GM12891 (cell line): ENCODE measurements at regions not wholly inside any gene's neighbourhood (a gene's known extent, or its start where the extent isn't known, plus 50 kb on each side); places are given as distances from the start of the nearest gene placed in this dataset.

Source experiments
- POLR2A ChIP-seq: IDR thresholded peaks from 2 replicates; pipeline ENCODE4 v1.6.1; 2011; ENCODE audit warnings: low read depth, low read length, control low read depth
- POLR2AphosphoS5 ChIP-seq: IDR thresholded peaks from 2 replicates; pipeline ENCODE4 v1.6.1; 2011; ENCODE audit warnings: low read depth, low read length, control low read depth
- TAF1 ChIP-seq: IDR thresholded peaks from 2 replicates; pipeline ENCODE4 v1.6.1; 2011; ENCODE audit warnings: low read depth, low read length, control low read depth

GRCh38 chr3:6264036-6264435, 596.9 kb upstream of the GRM7 start:
- TF ChIP-seq POLR2A: no peak
- TF ChIP-seq TAF1: no peak
- no peak for TF ChIP-seq POLR2AphosphoS5
